ENCODE measurements at regions not wholly inside any gene's neighbourhood (a gene's known extent, or its start where the extent isn't known, plus 50 kb on each side); places are given as distances from the start of the nearest gene placed in this dataset.
"Not testable (repeated sequence)": the region's sequence is repeated elsewhere in the genome, so short reads cannot be mapped to it uniquely, and the experiment has no call there.

- POLR2A ChIA-PET, result no interaction called here
- CTCF ChIA-PET (ENCODE audit: low intra/inter-chr PET ratio, low total read pairs), result no interaction called here
- intact Hi-C loops (cut with micrococcal nuclease; ENCODE audit: unreplicated experiment) (no loop called here), in situ Hi-C loops (cut with HindIII; ENCODE audit: extremely low pct_ligation_motif_present, low pct_unique_long_range_greater_than_20kb) (no loop called here)
- Histone ChIP-seq H4K20me1 (ENCODE audit: insufficient read depth, low read length) (no peaks in the 10 kb centered on the region), H3K4me1 (ENCODE audit: insufficient read depth, low read length) (no peaks in the 10 kb centered on the region), H3K36me3 (replicated peaks in 1 of 2; ENCODE audit: control insufficient read depth in 1 of 2, insufficient read depth in 2 of 2, low read length in 2 of 2) (no peaks in the 10 kb centered on the region), H3K9ac (ENCODE audit: insufficient read depth, low read depth, low read length) (no peak overlapping the region), H3K9me3 (ENCODE audit: low read length) (peaks cover 54% of the 10 kb centered on the region), H3K79me2 (ENCODE audit: insufficient read depth, low read length) (no peaks in the 10 kb centered on the region), H2AFZ (ENCODE audit: low read length) (no peak overlapping the region), H3K27me3 (ENCODE audit: control insufficient read depth in 1 of 2, insufficient read depth in 2 of 2, low read length in 2 of 2) (no peaks in the 10 kb centered on the region), H3K4me2 (ENCODE audit: low read depth, low read length) (no peak overlapping the region), H3K27ac (ENCODE audit: extremely low read length, insufficient read depth, low read length) (no peak overlapping the region), H3K4me3 (replicated peaks in 1 of 3; ENCODE audit: insufficient read depth in 1 of 3, low read depth in 2 of 3, low read length in 3 of 3) (no peak overlapping the region)
- FAIRE-seq, result no peak
- 2% methylated on average over 1 of the region's 1 CpG for WGBS (ENCODE audit: low lambda C conversion rate)
- ATAC-seq, result no peak
- BruUV-seq (replicated peaks), result no TSS peak
- DNase-seq (ENCODE audit: low spot score), result no peak
- peak; percentile 71 for TF ChIP-seq MAFF (IDR thresholded peaks at IDR 0.05; ENCODE audit: low read depth, low read length)
- TF ChIP-seq RFXAP (CRISPR knock-in tag; IDR thresholded peaks at IDR 0.05; ENCODE audit: borderline replicate concordance), result no peak
- peak; percentile 58 to 77 for TF ChIP-seq MAFK (conservative IDR thresholded peaks at IDR 0.05 in 1 of 2, IDR thresholded peaks at IDR 0.05 in 1 of 2; ENCODE audit: low read length in 2 of 2)
Observed at GRCh38 chr1:106380772-106381171, 675.7 kb upstream of the PRMT6 start.

GRCh38 chr1:106389160-106389559 lies 667.3 kb upstream of the PRMT6 start:
- H3K9ac ChIP-seq (ENCODE audit: insufficient read depth, low read depth, low read length); intact Hi-C loops (cut with micrococcal nuclease; ENCODE audit: unreplicated experiment): not testable (repeated sequence)

More at GRCh38 chr1:106389160-106389559, 667.3 kb upstream of the PRMT6 start:
- H3K36me3 ChIP-seq (replicated peaks in 1 of 2; ENCODE audit: control insufficient read depth in 1 of 2, insufficient read depth in 2 of 2, low read length in 2 of 2); CTCF ChIA-PET (ENCODE audit: low intra/inter-chr PET ratio, low total read pairs); H4K20me1 ChIP-seq (ENCODE audit: insufficient read depth, low read length); in situ Hi-C loops (cut with HindIII; ENCODE audit: extremely low pct_ligation_motif_present, low pct_unique_long_range_greater_than_20kb); DNase-seq (ENCODE audit: low spot score); ATAC-seq; H3K4me3 ChIP-seq (replicated peaks in 1 of 3; ENCODE audit: insufficient read depth in 1 of 3, low read depth in 2 of 3, low read length in 3 of 3); H3K4me2 ChIP-seq (ENCODE audit: low read depth, low read length); H3K27ac ChIP-seq (ENCODE audit: extremely low read length, insufficient read depth, low read length); H3K4me1 ChIP-seq (ENCODE audit: insufficient read depth, low read length); H3K27me3 ChIP-seq (ENCODE audit: control insufficient read depth in 1 of 2, insufficient read depth in 2 of 2, low read length in 2 of 2); H2AFZ ChIP-seq (ENCODE audit: low read length); BruUV-seq (replicated peaks); POLR2A ChIA-PET; H3K79me2 ChIP-seq (ENCODE audit: insufficient read depth, low read length); FAIRE-seq: not testable (repeated sequence)
- WGBS (ENCODE audit: low lambda C conversion rate), result 8% methylated on average over 4 of the region's 4 CpGs
- peaks cover 42% of the 10 kb centered on the region for H3K9me3 ChIP-seq (ENCODE audit: low read length)
